ENCODE measurements at regions not wholly inside any gene's neighbourhood (a gene's known extent, or its start where the extent isn't known, plus 50 kb on each side); places are given as distances from the start of the nearest gene placed in this dataset.
A peak's percentile ranks its signal among the peaks of the same experiment; 100 is the strongest.

DNA sequence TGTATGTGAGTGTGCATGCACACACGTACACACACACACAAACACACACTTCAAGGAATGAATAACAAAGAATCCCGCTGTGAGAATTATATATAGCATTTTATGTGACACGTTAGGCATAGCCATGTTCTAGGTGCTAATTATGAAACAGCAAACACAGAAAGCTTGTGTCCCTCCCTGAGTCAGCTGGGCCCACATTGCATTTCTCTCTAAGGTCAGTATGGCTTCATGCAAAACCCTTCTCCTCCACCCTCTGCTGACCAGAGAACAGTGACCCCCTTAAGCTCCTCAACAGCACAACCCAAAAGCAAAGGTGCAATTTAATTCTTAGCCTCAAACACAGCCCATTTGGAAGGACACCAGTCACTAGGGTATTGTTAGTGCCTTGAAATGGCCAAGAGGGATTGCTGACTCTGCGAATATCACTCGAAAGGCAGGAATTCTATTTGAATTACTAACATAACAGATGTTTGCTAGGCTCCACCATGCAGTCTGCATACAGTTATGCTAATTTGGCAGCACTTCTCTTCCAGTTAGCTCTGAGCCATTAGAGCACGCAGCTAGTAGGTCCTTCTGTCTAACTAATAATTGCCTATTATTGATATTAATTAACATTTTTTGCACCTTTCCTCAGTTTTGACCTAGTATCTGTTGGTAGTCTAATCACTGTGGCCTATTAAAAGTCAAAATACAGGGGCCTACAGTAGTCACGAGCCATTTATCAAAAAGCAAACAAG lies 149.0 kb downstream of the LNPK start:
- TF ChIP-seq TEAD4 (IDR thresholded peaks at IDR 0.05): no peak
- no peak for TF ChIP-seq EP300 (IDR thresholded peaks at IDR 0.05; ENCODE audit: borderline replicate concordance)
- no peak for TF ChIP-seq CREB1 (IDR thresholded peaks at IDR 0.05; ENCODE audit: low read depth)
- TF ChIP-seq NFIC (IDR thresholded peaks at IDR 0.05): no peak
- TF ChIP-seq, protein P1, sequence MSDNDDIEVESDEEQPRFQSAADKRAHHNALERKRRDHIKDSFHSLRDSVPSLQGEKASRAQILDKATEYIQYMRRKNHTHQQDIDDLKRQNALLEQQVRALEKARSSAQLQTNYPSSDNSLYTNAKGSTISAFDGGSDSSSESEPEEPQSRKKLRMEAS (IDR thresholded peaks at IDR 0.05): no peak
- TF ChIP-seq, protein P2, sequence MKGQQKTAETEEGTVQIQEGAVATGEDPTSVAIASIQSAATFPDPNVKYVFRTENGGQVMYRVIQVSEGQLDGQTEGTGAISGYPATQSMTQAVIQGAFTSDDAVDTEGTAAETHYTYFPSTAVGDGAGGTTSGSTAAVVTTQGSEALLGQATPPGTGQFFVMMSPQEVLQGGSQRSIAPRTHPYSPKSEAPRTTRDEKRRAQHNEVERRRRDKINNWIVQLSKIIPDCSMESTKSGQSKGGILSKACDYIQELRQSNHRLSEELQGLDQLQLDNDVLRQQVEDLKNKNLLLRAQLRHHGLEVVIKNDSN (IDR thresholded peaks at IDR 0.05): no peak
- TF ChIP-seq EGR1 (IDR thresholded peaks at IDR 0.05): no peak
- no peak for TF ChIP-seq ZBTB7A (IDR thresholded peaks at IDR 0.05; ENCODE audit: low read depth)
- TF ChIP-seq TCF12 (IDR thresholded peaks at IDR 0.05; ENCODE audit: low read depth): no peak
- no peak for TF ChIP-seq YY1 (IDR thresholded peaks at IDR 0.05; ENCODE audit: low read depth)
- TF ChIP-seq FOXM1 (IDR thresholded peaks at IDR 0.05; ENCODE audit: borderline replicate concordance, low read depth): no peak
- no peak for TF ChIP-seq CEBPB (IDR thresholded peaks at IDR 0.05)
- no peak for TF ChIP-seq RAD21 (IDR thresholded peaks at IDR 0.05; ENCODE audit: low read depth)
- TF ChIP-seq, protein P3, sequence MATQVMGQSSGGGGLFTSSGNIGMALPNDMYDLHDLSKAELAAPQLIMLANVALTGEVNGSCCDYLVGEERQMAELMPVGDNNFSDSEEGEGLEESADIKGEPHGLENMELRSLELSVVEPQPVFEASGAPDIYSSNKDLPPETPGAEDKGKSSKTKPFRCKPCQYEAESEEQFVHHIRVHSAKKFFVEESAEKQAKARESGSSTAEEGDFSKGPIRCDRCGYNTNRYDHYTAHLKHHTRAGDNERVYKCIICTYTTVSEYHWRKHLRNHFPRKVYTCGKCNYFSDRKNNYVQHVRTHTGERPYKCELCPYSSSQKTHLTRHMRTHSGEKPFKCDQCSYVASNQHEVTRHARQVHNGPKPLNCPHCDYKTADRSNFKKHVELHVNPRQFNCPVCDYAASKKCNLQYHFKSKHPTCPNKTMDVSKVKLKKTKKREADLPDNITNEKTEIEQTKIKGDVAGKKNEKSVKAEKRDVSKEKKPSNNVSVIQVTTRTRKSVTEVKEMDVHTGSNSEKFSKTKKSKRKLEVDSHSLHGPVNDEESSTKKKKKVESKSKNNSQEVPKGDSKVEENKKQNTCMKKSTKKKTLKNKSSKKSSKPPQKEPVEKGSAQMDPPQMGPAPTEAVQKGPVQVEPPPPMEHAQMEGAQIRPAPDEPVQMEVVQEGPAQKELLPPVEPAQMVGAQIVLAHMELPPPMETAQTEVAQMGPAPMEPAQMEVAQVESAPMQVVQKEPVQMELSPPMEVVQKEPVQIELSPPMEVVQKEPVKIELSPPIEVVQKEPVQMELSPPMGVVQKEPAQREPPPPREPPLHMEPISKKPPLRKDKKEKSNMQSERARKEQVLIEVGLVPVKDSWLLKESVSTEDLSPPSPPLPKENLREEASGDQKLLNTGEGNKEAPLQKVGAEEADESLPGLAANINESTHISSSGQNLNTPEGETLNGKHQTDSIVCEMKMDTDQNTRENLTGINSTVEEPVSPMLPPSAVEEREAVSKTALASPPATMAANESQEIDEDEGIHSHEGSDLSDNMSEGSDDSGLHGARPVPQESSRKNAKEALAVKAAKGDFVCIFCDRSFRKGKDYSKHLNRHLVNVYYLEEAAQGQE (IDR thresholded peaks at IDR 0.05; ENCODE audit: low read depth): no peak
- no peak for TF ChIP-seq TAF1 (IDR thresholded peaks at IDR 0.05; ENCODE audit: low read depth)

DNA sequence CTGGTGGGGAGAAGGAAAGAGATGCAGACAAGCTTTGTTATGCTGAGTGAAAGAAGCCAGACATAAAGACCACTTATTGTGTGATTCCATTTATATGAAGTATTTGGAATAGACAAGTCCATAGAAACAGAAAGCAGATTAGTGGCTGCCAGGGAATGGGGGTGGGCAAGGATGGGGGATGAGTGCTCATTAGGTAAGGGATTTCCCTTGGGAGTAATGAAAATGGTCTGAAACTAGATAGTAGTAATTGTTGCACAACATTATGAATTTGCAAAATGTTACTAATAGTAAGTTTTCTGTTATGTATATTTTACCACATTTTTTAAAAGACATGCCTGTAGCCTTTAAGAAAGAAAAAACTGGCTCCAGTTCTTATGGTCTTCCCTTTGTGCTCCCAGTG lies 154.9 kb downstream of the LNPK start:
- no peak for TF ChIP-seq RAD21 (IDR thresholded peaks at IDR 0.05; ENCODE audit: low read depth)
- no peak for TF ChIP-seq TCF12 (IDR thresholded peaks at IDR 0.05; ENCODE audit: low read depth)
- no peak for TF ChIP-seq CEBPB (IDR thresholded peaks at IDR 0.05)
- TF ChIP-seq ZBTB7A (IDR thresholded peaks at IDR 0.05; ENCODE audit: low read depth): no peak
- TF ChIP-seq TEAD4 (IDR thresholded peaks at IDR 0.05): no peak
- no peak for TF ChIP-seq YY1 (IDR thresholded peaks at IDR 0.05; ENCODE audit: low read depth)
- TF ChIP-seq TAF1 (IDR thresholded peaks at IDR 0.05; ENCODE audit: low read depth): no peak
- TF ChIP-seq, protein P1 (IDR thresholded peaks at IDR 0.05): no peak
- TF ChIP-seq FOXM1 (IDR thresholded peaks at IDR 0.05; ENCODE audit: borderline replicate concordance, low read depth): no peak
- TF ChIP-seq EGR1 (IDR thresholded peaks at IDR 0.05): no peak
- TF ChIP-seq, protein P3 (IDR thresholded peaks at IDR 0.05; ENCODE audit: low read depth): no peak
- TF ChIP-seq NFIC (IDR thresholded peaks at IDR 0.05): no peak
- TF ChIP-seq EP300 (IDR thresholded peaks at IDR 0.05; ENCODE audit: borderline replicate concordance): no peak
- TF ChIP-seq CREB1 (IDR thresholded peaks at IDR 0.05; ENCODE audit: low read depth): no peak

DNA sequence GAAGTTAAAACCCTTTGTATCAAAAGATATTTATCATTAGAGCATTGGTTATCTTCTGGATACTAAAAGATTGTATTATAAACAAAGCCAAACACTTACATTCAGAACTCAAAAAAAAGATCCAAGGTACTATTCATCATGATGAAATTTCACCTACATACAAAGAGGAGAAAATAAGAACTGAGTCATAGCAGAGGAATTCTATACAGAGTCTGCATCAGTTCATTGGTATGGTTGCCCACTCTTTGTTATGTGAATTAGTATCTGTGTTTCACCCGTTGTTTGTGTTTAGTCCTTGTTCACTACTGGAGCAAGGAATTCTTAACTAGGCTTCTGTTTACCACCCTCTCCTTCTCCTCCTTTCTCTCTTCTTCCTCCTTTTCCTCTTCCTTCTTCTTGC lies 157.9 kb downstream of the LNPK start:
- TF ChIP-seq EGR1 (IDR thresholded peaks at IDR 0.05) (no peak), TEAD4 (IDR thresholded peaks at IDR 0.05) (peak; percentile 14; the same call in 1 of the 2 replicates)

DNA sequence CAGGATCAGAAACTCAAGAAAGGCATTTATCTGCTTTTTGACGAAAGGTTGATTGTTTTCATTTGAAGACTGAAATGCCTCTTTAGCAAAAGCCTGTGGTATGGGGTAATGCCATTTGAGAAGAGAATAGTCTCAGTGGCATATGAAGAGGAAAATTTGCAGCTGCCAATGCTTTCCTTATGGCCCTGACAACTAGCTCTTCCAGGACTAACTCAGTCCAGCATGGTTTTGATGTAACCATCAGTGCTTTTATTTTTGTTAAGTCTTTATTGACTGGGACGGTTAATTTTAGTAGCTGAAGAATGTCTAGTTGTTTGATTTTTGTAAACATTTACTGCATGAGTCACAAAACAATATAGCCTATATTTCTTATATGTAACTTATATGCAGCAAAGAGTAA lies 158.4 kb downstream of the LNPK start:
- TF ChIP-seq CEBPB (IDR thresholded peaks at IDR 0.05): no peak
- TF ChIP-seq RAD21 (IDR thresholded peaks at IDR 0.05; ENCODE audit: low read depth): no peak
- no peak for TF ChIP-seq ZBTB7A (IDR thresholded peaks at IDR 0.05; ENCODE audit: low read depth)
- TF ChIP-seq NFIC (IDR thresholded peaks at IDR 0.05): no peak
- TF ChIP-seq EP300 (IDR thresholded peaks at IDR 0.05; ENCODE audit: borderline replicate concordance): no peak
- TF ChIP-seq TAF1 (IDR thresholded peaks at IDR 0.05; ENCODE audit: low read depth): no peak
- no peak for TF ChIP-seq YY1 (IDR thresholded peaks at IDR 0.05; ENCODE audit: low read depth)
- TF ChIP-seq TCF12 (IDR thresholded peaks at IDR 0.05; ENCODE audit: low read depth): no peak
- TF ChIP-seq, protein P3 (IDR thresholded peaks at IDR 0.05; ENCODE audit: low read depth): no peak
- TF ChIP-seq, protein P2 (IDR thresholded peaks at IDR 0.05): no peak
- TF ChIP-seq, protein P1 (IDR thresholded peaks at IDR 0.05): no peak
- TF ChIP-seq CREB1 (IDR thresholded peaks at IDR 0.05; ENCODE audit: low read depth): no peak
- TF ChIP-seq EGR1 (IDR thresholded peaks at IDR 0.05): no peak
- no peak for TF ChIP-seq FOXM1 (IDR thresholded peaks at IDR 0.05; ENCODE audit: borderline replicate concordance, low read depth)
- no peak for TF ChIP-seq TEAD4 (IDR thresholded peaks at IDR 0.05)
